WERI-Rb-1 (cell line): ENCODE measurements at regions not wholly inside any gene's neighbourhood (a gene's known extent, or its start where the extent isn't known, plus 50 kb on each side); places are given as distances from the start of the nearest gene placed in this dataset.

ENCODE experiments used
- DNase-seq: peaks from one replicate; pipeline ENCODE4 v3.0.0-alpha.2; 2020
- H3K27ac ChIP-seq: fragments of 250-450 bp; sonication (Bioruptor Pico); 2 replicates; pipeline ENCODE4 v1.5.1; 2020; ENCODE audit warnings: mild to moderate bottlenecking, moderate library complexity
- H3K27me3 ChIP-seq: fragments of 250-450 bp; sonication (Bioruptor Pico); 2 replicates; pipeline ENCODE4 v1.5.1; 2021; ENCODE audit warnings: mild to moderate bottlenecking, low read depth, moderate library complexity; ENCODE audit not compliant: insufficient read depth, severe bottlenecking
- H3K36me3 ChIP-seq: fragments of 250-450 bp; sonication (Bioruptor Pico); 2 replicates; pipeline ENCODE4 v1.5.1; 2020; ENCODE audit warnings: mild to moderate bottlenecking, moderate library complexity
- H3K4me3 ChIP-seq: 2 replicates; pipeline ENCODE4 v1.5.1; 2011; ENCODE audit warnings: low read depth, mild to moderate bottlenecking, control low read depth, low read length
- H3K9me3 ChIP-seq: fragments of 250-450 bp; sonication (Bioruptor Pico); 2 replicates; pipeline ENCODE4 v1.5.1; 2021; ENCODE audit warnings: mild to moderate bottlenecking, moderate library complexity; ENCODE audit not compliant: severe bottlenecking
- TF ChIP-seq, protein P1 (sequence below): IDR thresholded peaks from 2 replicates; pipeline ENCODE4 v1.5.1; 2011; ENCODE audit warnings: low read depth, mild to moderate bottlenecking, control low read depth, inconsistent platforms, low read length

DNA sequence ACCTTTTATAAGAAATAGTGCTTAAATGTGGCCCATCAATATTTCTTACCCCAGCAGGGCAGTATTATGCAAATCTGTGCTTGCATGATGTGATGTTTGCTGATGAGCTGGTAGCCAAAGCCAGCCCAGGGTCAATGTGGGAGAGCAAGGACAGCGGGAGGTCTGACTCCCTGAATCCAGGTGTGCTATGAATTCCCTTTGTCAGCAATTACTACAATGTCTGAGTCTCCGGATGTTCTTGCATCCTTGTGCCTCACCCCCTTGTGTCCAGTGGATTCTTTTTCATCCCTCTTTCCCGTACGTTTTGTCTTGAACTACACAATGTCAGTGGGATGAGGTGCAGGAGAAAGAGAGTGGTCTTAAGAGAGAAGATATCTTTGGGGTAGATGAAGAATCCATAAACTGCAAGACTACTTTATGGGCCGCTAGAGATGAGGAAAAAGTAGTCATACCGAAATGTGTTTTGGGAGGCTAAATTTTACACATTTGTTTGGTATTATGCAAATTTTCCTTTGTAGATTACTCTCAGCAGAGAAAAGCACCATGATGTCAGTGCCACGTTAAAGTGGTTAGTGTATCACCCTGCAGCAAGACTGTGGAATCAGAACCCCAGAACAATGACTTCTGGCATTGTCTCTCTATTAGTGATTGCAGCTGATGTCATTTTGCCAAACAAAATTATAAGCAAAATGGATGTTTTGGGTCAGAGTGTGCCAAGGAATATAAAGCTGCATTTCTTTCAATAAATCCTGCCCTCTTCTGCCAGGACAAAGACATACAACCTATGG, 53.5 kb upstream of the TSHZ3 start:
- DNase-seq = no peak
- Histone ChIP-seq H3K27me3 (no peaks in the 10 kb centered on the region), H3K9me3 (no peaks in the 10 kb centered on the region), H3K36me3 (no peaks in the 10 kb centered on the region), H3K27ac (no peak overlapping the region), H3K4me3 (no peak overlapping the region)
- TF ChIP-seq, protein P1, sequence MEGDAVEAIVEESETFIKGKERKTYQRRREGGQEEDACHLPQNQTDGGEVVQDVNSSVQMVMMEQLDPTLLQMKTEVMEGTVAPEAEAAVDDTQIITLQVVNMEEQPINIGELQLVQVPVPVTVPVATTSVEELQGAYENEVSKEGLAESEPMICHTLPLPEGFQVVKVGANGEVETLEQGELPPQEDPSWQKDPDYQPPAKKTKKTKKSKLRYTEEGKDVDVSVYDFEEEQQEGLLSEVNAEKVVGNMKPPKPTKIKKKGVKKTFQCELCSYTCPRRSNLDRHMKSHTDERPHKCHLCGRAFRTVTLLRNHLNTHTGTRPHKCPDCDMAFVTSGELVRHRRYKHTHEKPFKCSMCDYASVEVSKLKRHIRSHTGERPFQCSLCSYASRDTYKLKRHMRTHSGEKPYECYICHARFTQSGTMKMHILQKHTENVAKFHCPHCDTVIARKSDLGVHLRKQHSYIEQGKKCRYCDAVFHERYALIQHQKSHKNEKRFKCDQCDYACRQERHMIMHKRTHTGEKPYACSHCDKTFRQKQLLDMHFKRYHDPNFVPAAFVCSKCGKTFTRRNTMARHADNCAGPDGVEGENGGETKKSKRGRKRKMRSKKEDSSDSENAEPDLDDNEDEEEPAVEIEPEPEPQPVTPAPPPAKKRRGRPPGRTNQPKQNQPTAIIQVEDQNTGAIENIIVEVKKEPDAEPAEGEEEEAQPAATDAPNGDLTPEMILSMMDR = no peak

DNA sequence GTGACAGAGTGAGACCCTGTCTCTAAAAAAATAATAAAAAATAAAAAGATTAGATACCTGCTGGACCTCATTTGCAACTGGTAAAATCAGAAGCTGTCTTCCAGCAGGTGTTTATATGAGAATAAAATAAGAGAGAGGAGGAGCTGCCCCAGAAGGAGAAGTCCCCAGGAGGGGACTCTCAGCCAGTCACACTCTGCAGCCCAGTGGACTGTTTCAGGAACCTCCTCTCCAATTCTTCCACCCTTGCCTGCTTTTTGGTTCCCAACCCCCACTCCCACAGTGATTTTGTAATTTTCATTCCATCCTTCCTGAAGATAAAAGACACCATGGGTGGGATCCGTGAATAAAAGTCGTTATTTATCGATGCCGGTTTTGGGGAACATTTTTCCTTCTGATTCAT, 56.9 kb upstream of the TSHZ3 start:
- no peaks in the 10 kb centered on the region for H3K36me3 ChIP-seq
- H3K27ac ChIP-seq = no peak overlapping the region
- DNase-seq = no peak
- H3K9me3 ChIP-seq = no peaks in the 10 kb centered on the region
- no peak overlapping the region for H3K4me3 ChIP-seq
- no peaks in the 10 kb centered on the region for H3K27me3 ChIP-seq
- TF ChIP-seq, protein P1 = no peak

DNA sequence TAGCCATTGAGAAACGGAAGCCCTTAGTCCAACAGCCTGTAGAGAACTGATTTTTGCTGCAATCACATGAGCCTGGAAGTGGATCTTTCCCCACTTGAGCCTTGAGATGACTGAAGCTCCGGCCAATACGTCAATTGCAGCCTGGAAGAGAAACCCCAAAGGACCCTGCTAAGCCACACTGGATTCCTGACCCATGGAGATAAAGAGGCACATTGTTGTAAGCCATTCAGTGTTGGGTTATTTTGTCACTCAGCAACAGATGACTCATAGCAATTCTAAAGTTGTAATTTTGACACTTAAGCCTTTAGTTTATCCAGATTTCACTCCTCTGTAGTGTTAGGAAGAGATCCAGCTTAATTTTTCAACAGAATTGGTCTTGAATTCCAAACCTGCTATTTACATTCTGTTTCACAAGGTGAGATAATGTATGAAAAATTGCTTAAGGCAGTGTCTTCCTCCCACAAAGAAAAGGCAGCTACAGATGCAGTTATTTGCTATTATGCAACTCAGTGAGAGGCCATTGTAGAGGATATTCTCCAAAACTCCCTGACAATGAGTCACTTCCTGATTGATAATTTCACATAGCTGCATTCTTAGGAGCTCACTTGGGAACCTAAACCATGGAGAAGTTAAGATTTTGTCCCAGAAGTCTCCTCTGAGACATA, 59.4 kb upstream of the TSHZ3 start:
- no peak for DNase-seq
- H3K4me3 ChIP-seq = no peak overlapping the region
- no peaks in the 10 kb centered on the region for H3K36me3 ChIP-seq
- no peaks in the 10 kb centered on the region for H3K9me3 ChIP-seq
- TF ChIP-seq, protein P1 = no peak
- no peak overlapping the region for H3K27ac ChIP-seq
- no peaks in the 10 kb centered on the region for H3K27me3 ChIP-seq

DNA sequence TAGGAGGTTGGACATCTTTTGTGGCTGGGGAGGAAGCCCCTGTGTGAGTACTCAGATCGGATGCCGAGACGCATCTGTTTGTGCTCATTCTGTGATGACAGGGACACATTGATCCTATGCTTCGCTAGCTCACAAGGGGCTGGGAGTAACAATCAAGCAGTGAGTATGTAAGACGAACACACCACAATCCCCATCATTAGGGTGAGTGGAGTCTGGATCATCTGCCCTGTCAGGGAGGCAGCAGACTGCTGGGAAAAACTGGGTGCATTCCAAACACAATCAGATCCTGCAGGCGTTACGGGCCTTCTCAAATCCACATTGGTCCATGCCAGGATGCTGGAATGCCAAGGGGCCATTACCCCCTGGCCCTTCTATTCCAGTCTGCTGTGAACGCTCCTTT, 64.1 kb upstream of the TSHZ3 start:
- TF ChIP-seq, protein P1 = no peak
- H3K36me3 ChIP-seq = no peaks in the 10 kb centered on the region
- no peak overlapping the region for H3K4me3 ChIP-seq
- no peak overlapping the region for H3K27ac ChIP-seq
- H3K9me3 ChIP-seq = no peaks in the 10 kb centered on the region
- no peaks in the 10 kb centered on the region for H3K27me3 ChIP-seq
- no peak for DNase-seq

DNA sequence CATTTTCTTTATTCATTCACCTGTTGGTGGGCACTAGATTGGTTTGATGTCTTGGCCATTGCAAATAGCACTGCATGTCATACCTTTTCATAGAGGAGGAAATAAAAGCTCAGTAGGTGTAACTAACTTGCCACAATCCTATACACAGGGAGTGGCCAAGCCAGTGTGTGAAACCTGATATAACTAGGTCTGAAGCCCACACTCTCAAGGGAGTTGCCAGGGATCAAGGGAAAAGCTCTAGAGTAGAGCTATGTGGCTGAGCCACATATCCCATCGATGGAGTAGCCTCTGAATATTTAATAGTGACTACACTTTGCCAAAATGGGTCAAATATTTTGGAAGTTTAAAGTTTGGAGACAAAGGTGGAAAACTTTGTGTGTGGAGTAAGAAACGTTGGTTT, 66.1 kb upstream of the TSHZ3 start:
- Histone ChIP-seq H3K36me3 (no peaks in the 10 kb centered on the region), H3K27me3 (no peaks in the 10 kb centered on the region), H3K9me3 (no peaks in the 10 kb centered on the region), H3K27ac (no peak overlapping the region), H3K4me3 (no peak overlapping the region)
- TF ChIP-seq, protein P1 = no peak
- no peak for DNase-seq
